Gastrocnemius medialis (tissue), 4 donors: ENCODE measurements at regions not wholly inside any gene's neighbourhood (a gene's known extent, or its start where the extent isn't known, plus 50 kb on each side); places are given as distances from the start of the nearest gene placed in this dataset.

Experiments used
- POLR2A ChIP-seq, 2 donors: fragments of 450-650 bp; IDR thresholded peaks; one replicate each; pipeline ENCODE4 v1.6.1; 2017; ENCODE audit warnings: antibody characterized with exemption in 2 of 2, mild to moderate bottlenecking in 2 of 2, moderate library complexity in 2 of 2
- TF ChIP-seq, protein P1 (sequence below), 5 experiments: fragments of 450-650 bp in 3 of 5; fragments of 200-600 bp in 2 of 5; sonication (generic) in 2 of 5; IDR thresholded peaks in 4 of 5; conservative IDR thresholded peaks in 1 of 5; 1 replicate in 4 of 5; 2 replicates in 1 of 5; pipeline ENCODE4 v1.5.1; 2016 to 2019; ENCODE audit warnings: antibody characterized with exemption in 5 of 5, mild to moderate bottlenecking in 3 of 5, moderate library complexity in 3 of 5

DNA sequence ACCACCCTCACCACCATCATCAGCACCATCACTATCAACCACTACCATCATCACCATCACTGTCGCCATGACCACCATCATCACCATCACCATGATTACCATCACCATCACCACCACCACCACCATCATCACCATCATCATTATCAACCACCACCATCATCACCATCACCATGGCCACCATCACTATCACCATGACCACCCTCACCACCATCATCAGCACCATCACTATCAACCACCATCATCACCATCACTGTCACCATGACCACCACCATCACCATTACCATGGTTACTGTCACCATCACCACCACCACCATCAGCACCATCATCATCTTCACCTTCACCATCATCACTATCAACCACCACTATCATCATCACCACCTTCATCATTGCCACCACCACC, 183.4 kb downstream of the SHANK2 start:
- TF ChIP-seq, protein P1, sequence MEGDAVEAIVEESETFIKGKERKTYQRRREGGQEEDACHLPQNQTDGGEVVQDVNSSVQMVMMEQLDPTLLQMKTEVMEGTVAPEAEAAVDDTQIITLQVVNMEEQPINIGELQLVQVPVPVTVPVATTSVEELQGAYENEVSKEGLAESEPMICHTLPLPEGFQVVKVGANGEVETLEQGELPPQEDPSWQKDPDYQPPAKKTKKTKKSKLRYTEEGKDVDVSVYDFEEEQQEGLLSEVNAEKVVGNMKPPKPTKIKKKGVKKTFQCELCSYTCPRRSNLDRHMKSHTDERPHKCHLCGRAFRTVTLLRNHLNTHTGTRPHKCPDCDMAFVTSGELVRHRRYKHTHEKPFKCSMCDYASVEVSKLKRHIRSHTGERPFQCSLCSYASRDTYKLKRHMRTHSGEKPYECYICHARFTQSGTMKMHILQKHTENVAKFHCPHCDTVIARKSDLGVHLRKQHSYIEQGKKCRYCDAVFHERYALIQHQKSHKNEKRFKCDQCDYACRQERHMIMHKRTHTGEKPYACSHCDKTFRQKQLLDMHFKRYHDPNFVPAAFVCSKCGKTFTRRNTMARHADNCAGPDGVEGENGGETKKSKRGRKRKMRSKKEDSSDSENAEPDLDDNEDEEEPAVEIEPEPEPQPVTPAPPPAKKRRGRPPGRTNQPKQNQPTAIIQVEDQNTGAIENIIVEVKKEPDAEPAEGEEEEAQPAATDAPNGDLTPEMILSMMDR (IDR thresholded peaks at IDR 0.05 in 4 of 5, conservative IDR thresholded peaks at IDR 0.05 in 1 of 5), result no peak
- no peak for TF ChIP-seq POLR2A (IDR thresholded peaks at IDR 0.05)
